HG03196 (cell line): ENCODE measurements at regions not wholly inside any gene's neighbourhood (a gene's known extent, or its start where the extent isn't known, plus 50 kb on each side); places are given as distances from the start of the nearest gene placed in this dataset.

Experiments used
- ATAC-seq: cut with Tn5 transposase; IDR thresholded peaks from one replicate; pipeline ENCODE4 v1.9.1; 2021; ENCODE audit not compliant: unreplicated experiment

- no peak for ATAC-seq
Measured at GRCh38 chr5:3811116-3811515, 215.5 kb downstream of the IRX1 start.

GRCh38 chr5:3818624-3819023, 223.0 kb downstream of the IRX1 start:
- ATAC-seq = no peak

GRCh38 chr5:3825531-3826451, 230.2 kb downstream of the IRX1 start:
- ATAC-seq = no peak

GRCh38 chr5:3827624-3828023, 232.0 kb downstream of the IRX1 start:
- ATAC-seq = no peak

- no peak for ATAC-seq
Measured at GRCh38 chr5:3828761-3829160, 233.1 kb downstream of the IRX1 start.

- ATAC-seq = no peak
Measured at GRCh38 chr5:3833566-3833965, 237.9 kb downstream of the IRX1 start.

- ATAC-seq = no peak
Measured at GRCh38 chr5:3835811-3836210, 240.2 kb downstream of the IRX1 start.

- no peak for ATAC-seq
Measured at GRCh38 chr5:3836528-3836927, 240.9 kb downstream of the IRX1 start.

GRCh38 chr5:3837506-3837905, 241.9 kb downstream of the IRX1 start:
- no peak for ATAC-seq

GRCh38 chr5:3839151-3839550, 243.5 kb downstream of the IRX1 start:
- no peak for ATAC-seq

GRCh38 chr5:3842591-3842990, 247.0 kb downstream of the IRX1 start:
- ATAC-seq = no peak

- ATAC-seq = no peak
Measured at GRCh38 chr5:3843706-3844105, 248.1 kb downstream of the IRX1 start.

GRCh38 chr5:3844266-3844665, 248.6 kb downstream of the IRX1 start:
- no peak for ATAC-seq

- ATAC-seq = no peak
Measured at GRCh38 chr5:3845230-3845629, 249.6 kb downstream of the IRX1 start.

GRCh38 chr5:3852161-3852916, 256.7 kb downstream of the IRX1 start:
- no peak for ATAC-seq

- ATAC-seq = no peak
Measured at GRCh38 chr5:3853362-3853761, 257.7 kb downstream of the IRX1 start.

GRCh38 chr5:3854188-3854821, 258.7 kb downstream of the IRX1 start:
- no peak for ATAC-seq

- no peak for ATAC-seq
Measured at GRCh38 chr5:3856036-3856435, 260.4 kb downstream of the IRX1 start.

GRCh38 chr5:3858524-3858923, 262.9 kb downstream of the IRX1 start:
- no peak for ATAC-seq

- no peak for ATAC-seq
Measured at GRCh38 chr5:3862906-3863305, 267.3 kb downstream of the IRX1 start.

GRCh38 chr5:3875144-3875543, 279.5 kb downstream of the IRX1 start:
- no peak for ATAC-seq

- ATAC-seq = no peak
Measured at GRCh38 chr5:3878267-3878666, 282.6 kb downstream of the IRX1 start.
